Suprapubic skin (tissue), 4 donors: ENCODE measurements at regions not wholly inside any gene's neighbourhood (a gene's known extent, or its start where the extent isn't known, plus 50 kb on each side); places are given as distances from the start of the nearest gene placed in this dataset.

Experiments used
- DNase-seq, 2 donors: peaks; one replicate each; pipeline ENCODE4 v3.0.0-alpha.2; 2019; ENCODE audit warnings: low spot score in 2 of 2
- H3K27ac ChIP-seq: fragments of 200-600 bp; sonication (generic); one replicate; pipeline ENCODE4 v1.5.1; 2019
- H3K27me3 ChIP-seq: fragments of 200-600 bp; sonication (generic); one replicate; pipeline ENCODE4 v1.5.1; 2019
- H3K36me3 ChIP-seq: fragments of 200-600 bp; sonication (generic); one replicate; pipeline ENCODE4 v1.5.1; 2019
- H3K4me1 ChIP-seq: fragments of 200-600 bp; sonication (generic); one replicate; pipeline ENCODE4 v1.5.1; 2019
- H3K4me3 ChIP-seq: fragments of 200-600 bp; sonication (generic); one replicate; pipeline ENCODE4 v1.5.1; 2019; ENCODE audit warnings: mild to moderate bottlenecking
- H3K9me3 ChIP-seq: fragments of 200-600 bp; sonication (generic); one replicate; pipeline ENCODE4 v1.5.1; 2019
- CTCF ChIP-seq, 2 donors: fragments of 200-600 bp in 1 of 2; fragments of 450-650 bp in 1 of 2; sonication (generic) in 1 of 2; IDR thresholded peaks; one replicate each; pipeline ENCODE4 v1.5.1; 2016 to 2019; ENCODE audit warnings: antibody characterized with exemption in 2 of 2, mild to moderate bottlenecking in 1 of 2, moderate library complexity in 1 of 2
- EP300 ChIP-seq: sonication (generic); formaldehyde crosslinking; IDR thresholded peaks from one replicate; pipeline ENCODE4 v1.6.1; 2017; ENCODE audit warnings: antibody characterized with exemption
- POLR2A ChIP-seq, 2 donors: fragments of 450-650 bp; IDR thresholded peaks; one replicate each; pipeline ENCODE4 v1.6.1; 2017; ENCODE audit warnings: antibody characterized with exemption in 2 of 2, mild to moderate bottlenecking in 2 of 2, moderate library complexity in 2 of 2
- POLR2AphosphoS5 ChIP-seq, 3 donors: sonication (generic); formaldehyde crosslinking; IDR thresholded peaks; one replicate each; pipeline ENCODE4 v1.6.1; 2017; ENCODE audit warnings: antibody characterized with exemption in 3 of 3
- WGBS: methylation state at CpG from one replicate; pipeline ENCODE4 v1.1.5; 2018; 5-methylcytosine and 5-hydroxymethylcytosine counted together

- no peaks in the 10 kb centered on the region for H3K4me1 ChIP-seq
- DNase-seq = no peak
- H3K36me3 ChIP-seq = no peaks in the 10 kb centered on the region
- TF ChIP-seq CTCF (IDR thresholded peaks at IDR 0.05) = no peak
- TF ChIP-seq EP300 = no peak
- TF ChIP-seq POLR2AphosphoS5 (IDR thresholded peaks at IDR 0.05) = no peak
- TF ChIP-seq POLR2A (IDR thresholded peaks at IDR 0.05) = no peak
- H3K27me3 ChIP-seq = no peaks in the 10 kb centered on the region
- no peak overlapping the region for H3K27ac ChIP-seq
- H3K9me3 ChIP-seq = no peaks in the 10 kb centered on the region
- H3K4me3 ChIP-seq = no peak overlapping the region
- WGBS = 47% methylated on average over 2 of the region's 2 CpGs
Measured at GRCh38 chr2:144011553-144011952, 508.4 kb downstream of the ZEB2 start.

- H3K27me3 ChIP-seq = no peaks in the 10 kb centered on the region
- no peaks in the 10 kb centered on the region for H3K4me1 ChIP-seq
- H3K36me3 ChIP-seq = no peaks in the 10 kb centered on the region
- DNase-seq = no peak
- no peak overlapping the region for H3K4me3 ChIP-seq
- no peak for TF ChIP-seq POLR2AphosphoS5 (IDR thresholded peaks at IDR 0.05)
- no peak for TF ChIP-seq POLR2A (IDR thresholded peaks at IDR 0.05)
- no peak for TF ChIP-seq CTCF (IDR thresholded peaks at IDR 0.05)
- no peak for TF ChIP-seq EP300
- no peak overlapping the region for H3K27ac ChIP-seq
- no peaks in the 10 kb centered on the region for H3K9me3 ChIP-seq
Measured at GRCh38 chr2:144011098-144011497, 508.8 kb downstream of the ZEB2 start.

- DNase-seq = no peak
- 93% methylated on average over 1 of the region's 1 CpG for WGBS
- no peaks in the 10 kb centered on the region for H3K27me3 ChIP-seq
- no peaks in the 10 kb centered on the region for H3K9me3 ChIP-seq
- TF ChIP-seq CTCF (IDR thresholded peaks at IDR 0.05) (no peak), EP300 (no peak), POLR2AphosphoS5 (IDR thresholded peaks at IDR 0.05) (no peak), POLR2A (IDR thresholded peaks at IDR 0.05) (no peak)
- H3K4me1 ChIP-seq = no peaks in the 10 kb centered on the region
- H3K27ac ChIP-seq = no peak overlapping the region
- no peaks in the 10 kb centered on the region for H3K36me3 ChIP-seq
- no peak overlapping the region for H3K4me3 ChIP-seq
Measured at GRCh38 chr2:144010096-144010836, 509.7 kb downstream of the ZEB2 start.

- WGBS = 93% methylated on average over 7 of the region's 7 CpGs
- H3K9me3 ChIP-seq = no peaks in the 10 kb centered on the region
- DNase-seq = no peak
- no peak overlapping the region for H3K27ac ChIP-seq
- no peaks in the 10 kb centered on the region for H3K27me3 ChIP-seq
- no peaks in the 10 kb centered on the region for H3K36me3 ChIP-seq
- H3K4me1 ChIP-seq = no peaks in the 10 kb centered on the region
- TF ChIP-seq EP300 (no peak), POLR2AphosphoS5 (IDR thresholded peaks at IDR 0.05) (no peak), POLR2A (IDR thresholded peaks at IDR 0.05) (no peak), CTCF (IDR thresholded peaks at IDR 0.05) (no peak)
- no peak overlapping the region for H3K4me3 ChIP-seq
Measured at GRCh38 chr2:144006139-144006538, 513.8 kb downstream of the ZEB2 start.

- 68% methylated on average over 9 of the region's 9 CpGs for WGBS
- TF ChIP-seq POLR2AphosphoS5 (IDR thresholded peaks at IDR 0.05) = no peak
- no peak for TF ChIP-seq POLR2A (IDR thresholded peaks at IDR 0.05)
- TF ChIP-seq EP300 = no peak
- TF ChIP-seq CTCF (IDR thresholded peaks at IDR 0.05) = no peak
Measured at GRCh38 chr2:144004742-144005141, 515.2 kb downstream of the ZEB2 start.

More at GRCh38 chr2:144004742-144005141, 515.2 kb downstream of the ZEB2 start:
- H3K27me3 ChIP-seq = no peaks in the 10 kb centered on the region
- no peaks in the 10 kb centered on the region for H3K9me3 ChIP-seq
- no peak overlapping the region for H3K27ac ChIP-seq
- H3K4me3 ChIP-seq = no peak overlapping the region
- H3K4me1 ChIP-seq = no peaks in the 10 kb centered on the region
- no peak for DNase-seq
- no peaks in the 10 kb centered on the region for H3K36me3 ChIP-seq
